Esophagus muscularis mucosa (tissue), 3 donors: ENCODE measurements at regions not wholly inside any gene's neighbourhood (a gene's known extent, or its start where the extent isn't known, plus 50 kb on each side); places are given as distances from the start of the nearest gene placed in this dataset.

Source experiments
- POLR2A ChIP-seq: fragments of 450-650 bp; IDR thresholded peaks from one replicate; pipeline ENCODE4 v1.6.1; 2017; ENCODE audit warnings: antibody characterized with exemption, moderate library complexity, mild to moderate bottlenecking, low read depth
- TF ChIP-seq, protein P1 (sequence below), 3 experiments: fragments of 200-600 bp in 2 of 3; fragments of 450-650 bp in 1 of 3; sonication (generic) in 2 of 3; IDR thresholded peaks; one replicate each; pipeline ENCODE4 v1.5.1; 2017 to 2019; ENCODE audit warnings: antibody characterized with exemption in 3 of 3, mild to moderate bottlenecking in 2 of 3, moderate library complexity in 1 of 3

DNA sequence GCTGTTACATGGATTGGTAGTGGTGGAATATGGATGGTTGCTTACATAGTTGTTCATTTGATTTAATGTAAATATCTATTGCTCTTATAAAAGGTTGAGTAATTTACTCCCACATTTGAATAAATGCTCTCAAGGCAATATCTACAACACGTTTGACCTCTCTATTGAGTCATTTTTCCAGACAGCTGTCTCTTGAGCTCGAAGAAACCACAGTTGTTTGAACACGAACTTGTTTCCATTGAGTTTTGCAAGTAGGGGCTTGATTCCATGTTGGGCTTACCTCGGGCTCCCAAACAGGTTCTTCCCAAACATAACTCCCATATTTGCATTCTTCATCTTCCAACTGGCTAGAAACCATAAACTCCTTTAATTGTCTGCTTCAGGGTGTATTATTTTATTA is 115.0 kb upstream of the HMHB1 start:
- TF ChIP-seq, protein P1, sequence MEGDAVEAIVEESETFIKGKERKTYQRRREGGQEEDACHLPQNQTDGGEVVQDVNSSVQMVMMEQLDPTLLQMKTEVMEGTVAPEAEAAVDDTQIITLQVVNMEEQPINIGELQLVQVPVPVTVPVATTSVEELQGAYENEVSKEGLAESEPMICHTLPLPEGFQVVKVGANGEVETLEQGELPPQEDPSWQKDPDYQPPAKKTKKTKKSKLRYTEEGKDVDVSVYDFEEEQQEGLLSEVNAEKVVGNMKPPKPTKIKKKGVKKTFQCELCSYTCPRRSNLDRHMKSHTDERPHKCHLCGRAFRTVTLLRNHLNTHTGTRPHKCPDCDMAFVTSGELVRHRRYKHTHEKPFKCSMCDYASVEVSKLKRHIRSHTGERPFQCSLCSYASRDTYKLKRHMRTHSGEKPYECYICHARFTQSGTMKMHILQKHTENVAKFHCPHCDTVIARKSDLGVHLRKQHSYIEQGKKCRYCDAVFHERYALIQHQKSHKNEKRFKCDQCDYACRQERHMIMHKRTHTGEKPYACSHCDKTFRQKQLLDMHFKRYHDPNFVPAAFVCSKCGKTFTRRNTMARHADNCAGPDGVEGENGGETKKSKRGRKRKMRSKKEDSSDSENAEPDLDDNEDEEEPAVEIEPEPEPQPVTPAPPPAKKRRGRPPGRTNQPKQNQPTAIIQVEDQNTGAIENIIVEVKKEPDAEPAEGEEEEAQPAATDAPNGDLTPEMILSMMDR (IDR thresholded peaks at IDR 0.05) = no peak
- no peak for TF ChIP-seq POLR2A
